Calu3 (cell line): ENCODE measurements at regions not wholly inside any gene's neighbourhood (a gene's known extent, or its start where the extent isn't known, plus 50 kb on each side); places are given as distances from the start of the nearest gene placed in this dataset.

Source experiments
- BruUV-seq: library from RNA; stranded (reverse); fragments of 400-500 nt; replicated peaks from 2 replicates; lab custom pipeline; 2021; lab: Mats Ljungman, UMichigan
- CTCF ChIA-PET: fragments of 300-600 bp; sonication (Branson Sonifier 250); formaldehyde crosslinking; loops from one replicate; lab custom pipeline; 2022; ENCODE audit warnings: antibody characterized with exemption; lab: Charles Lee
- DNase-seq: peaks from one replicate; pipeline ENCODE4 v3.0.0; 2022
- H3K27ac Mint-ChIP-seq: one replicate; pipeline ENCODE4 v1.8.0; 2022; ENCODE audit warnings: mixed read lengths; ENCODE audit not compliant: unreplicated experiment
- H3K27me3 Mint-ChIP-seq: one replicate; pipeline ENCODE4 v1.8.0; 2022; ENCODE audit warnings: mixed read lengths; ENCODE audit not compliant: unreplicated experiment
- H3K36me3 Mint-ChIP-seq: one replicate; pipeline ENCODE4 v1.8.0; 2022; ENCODE audit warnings: mild to moderate bottlenecking, moderate library complexity, mixed read lengths; ENCODE audit not compliant: insufficient read depth, unreplicated experiment
- H3K4me1 Mint-ChIP-seq: one replicate; pipeline ENCODE4 v1.8.0; 2022; ENCODE audit warnings: mild to moderate bottlenecking, low read depth, mixed read lengths; ENCODE audit not compliant: unreplicated experiment
- H3K4me3 Mint-ChIP-seq: one replicate; pipeline ENCODE4 v1.8.0; 2022; ENCODE audit warnings: mild to moderate bottlenecking, low read depth, moderate library complexity, mixed read lengths; ENCODE audit not compliant: unreplicated experiment
- H3K9me3 Mint-ChIP-seq: one replicate; pipeline ENCODE4 v1.8.0; 2022; ENCODE audit warnings: low read depth, mixed read lengths; ENCODE audit not compliant: unreplicated experiment
- CTCF ChIP-seq: fragments of 200-600 bp; IDR thresholded peaks from one replicate; pipeline ENCODE4 v1.8.0; 2022; ENCODE audit warnings: antibody characterized with exemption; ENCODE audit not compliant: unreplicated experiment
- intact Hi-C: fragments of 100-400 bp; cut with micrococcal nuclease; formaldehyde crosslinking; loops from one replicate; pipeline ENCODE4 v1.10.0; 2022; ENCODE audit not compliant: unreplicated experiment

GRCh38 chr5:84741056-84741455 is 356.4 kb upstream of the EDIL3 start:
- CTCF ChIA-PET = no interaction called here
- Mint-ChIP-seq H3K4me3 (no peak overlapping the region), H3K4me1 (peaks cover 9% of the 10 kb centered on the region)

GRCh38 chr5:84729326-84729725 is 344.6 kb upstream of the EDIL3 start:
- Mint-ChIP-seq H3K27ac (no peak overlapping the region), H3K4me1 (no peaks in the 10 kb centered on the region), H3K9me3 (no peaks in the 10 kb centered on the region), H3K4me3 (no peak overlapping the region), H3K36me3 (no peaks in the 10 kb centered on the region), H3K27me3 (no peaks in the 10 kb centered on the region)
- intact Hi-C loops = no loop called here
- no peak for TF ChIP-seq CTCF
- DNase-seq = no peak
- CTCF ChIA-PET = no interaction called here
- BruUV-seq = no TSS peak

More at GRCh38 chr5:84741056-84741455, 356.4 kb upstream of the EDIL3 start:
- no peak overlapping the region for H3K27ac Mint-ChIP-seq
- no TSS peak for BruUV-seq
- no peaks in the 10 kb centered on the region for H3K27me3 Mint-ChIP-seq
- H3K9me3 Mint-ChIP-seq = peaks cover 2% of the 10 kb centered on the region
- H3K36me3 Mint-ChIP-seq = no peaks in the 10 kb centered on the region
- no peak for DNase-seq
- intact Hi-C loops = no loop called here
- TF ChIP-seq CTCF = no peak

DNA sequence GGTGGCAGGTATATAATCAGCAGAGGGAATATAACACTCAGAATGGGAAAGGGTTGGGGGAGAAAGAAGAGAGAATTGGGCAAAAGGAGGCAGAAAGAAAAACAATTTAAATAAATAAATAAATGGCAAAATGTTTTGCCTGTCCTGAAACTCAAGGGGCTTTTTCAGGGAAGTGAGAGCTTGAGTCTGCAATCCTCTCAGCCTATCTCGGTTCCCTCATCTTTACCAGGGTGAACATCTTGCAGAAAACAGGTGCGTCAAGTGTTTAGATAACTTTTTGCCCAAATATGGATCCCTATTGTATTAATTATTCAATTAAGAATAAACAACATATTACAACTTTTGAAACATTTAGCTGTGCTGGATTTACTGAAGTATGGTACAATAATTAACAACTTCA is 343.0 kb upstream of the EDIL3 start:
- DNase-seq = no peak
- no peak for TF ChIP-seq CTCF
- intact Hi-C loops = no loop called here
- CTCF ChIA-PET = no interaction called here
- Mint-ChIP-seq H3K9me3 (no peaks in the 10 kb centered on the region), H3K36me3 (no peaks in the 10 kb centered on the region), H3K27me3 (no peaks in the 10 kb centered on the region), H3K27ac (no peak overlapping the region), H3K4me3 (no peak overlapping the region), H3K4me1 (no peaks in the 10 kb centered on the region)
- BruUV-seq = no TSS peak

DNA sequence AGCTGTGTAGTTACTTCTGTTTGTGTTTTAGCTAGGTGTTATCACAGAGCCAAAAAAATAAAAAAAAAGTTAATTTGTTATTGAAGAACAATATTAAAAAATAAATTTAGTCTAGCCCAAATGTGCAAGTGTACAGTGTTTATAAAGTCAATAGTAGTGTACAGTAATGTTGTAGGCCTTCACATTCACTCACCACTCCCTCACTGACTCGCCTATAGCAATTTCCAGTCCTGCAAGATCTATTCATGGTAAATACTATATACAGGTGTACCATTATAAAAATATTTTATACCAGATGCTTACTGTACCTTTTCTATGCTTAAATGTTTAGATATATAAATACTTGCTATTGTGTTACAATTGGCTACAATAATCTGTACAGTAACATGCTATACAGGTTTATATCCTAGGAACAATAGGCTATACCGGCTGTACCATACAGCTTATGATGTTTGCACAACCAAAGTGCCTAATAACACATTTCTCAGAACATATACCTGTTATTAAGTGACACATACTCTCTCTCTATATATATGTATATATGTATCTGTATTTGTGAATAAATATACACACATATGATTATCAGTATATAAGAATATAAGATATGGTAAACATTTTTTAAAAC is 341.4 kb upstream of the EDIL3 start:
- BruUV-seq = no TSS peak

More for the DNA sequence above, 341.4 kb upstream of the EDIL3 start:
- Mint-ChIP-seq H3K4me3 (no peak overlapping the region), H3K27me3 (no peaks in the 10 kb centered on the region), H3K9me3 (no peaks in the 10 kb centered on the region), H3K4me1 (no peaks in the 10 kb centered on the region), H3K36me3 (no peaks in the 10 kb centered on the region), H3K27ac (no peak overlapping the region)
- no peak for DNase-seq
- intact Hi-C loops = no loop called here
- no peak for TF ChIP-seq CTCF
- CTCF ChIA-PET = no interaction called here
